ENCODE measurements at regions not wholly inside any gene's neighbourhood (a gene's known extent, or its start where the extent isn't known, plus 50 kb on each side); places are given as distances from the start of the nearest gene placed in this dataset.
"Not testable (repeated sequence)": the region's sequence is repeated elsewhere in the genome, so short reads cannot be mapped to it uniquely, and the experiment has no call there.

DNA sequence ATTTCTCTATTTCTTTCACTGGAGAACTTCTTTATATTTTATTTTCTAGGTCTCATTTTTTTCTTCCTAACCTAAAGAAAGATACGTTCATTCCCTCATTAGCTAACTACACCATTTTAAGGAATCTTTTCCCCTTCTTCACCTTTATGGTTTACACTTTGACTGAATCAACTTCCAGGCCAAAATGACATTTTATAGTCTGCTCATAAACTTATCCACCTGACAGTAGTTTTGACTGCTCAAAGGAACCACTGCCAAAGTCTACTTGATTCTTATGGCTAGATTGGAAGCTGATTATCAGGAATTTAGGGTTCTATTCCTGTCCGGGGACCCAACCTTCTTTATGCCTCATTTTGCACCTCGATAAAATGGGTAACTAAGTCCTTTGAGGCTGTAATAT is 73.0 kb upstream of the FOXP2 start:
- no peaks in the 10 kb centered on the region for H3K27me3 ChIP-seq (ENCODE audit: low read length)
- no peak overlapping the region for H3K27ac ChIP-seq (ENCODE audit: low read length)
- H3K9ac ChIP-seq (ENCODE audit: low read length): no peak overlapping the region
- no peaks in the 10 kb centered on the region for H3K36me3 ChIP-seq (ENCODE audit: insufficient read depth, low read length)
- H3K79me2 ChIP-seq (ENCODE audit: low read length): no peaks in the 10 kb centered on the region
- H4K20me1 ChIP-seq (ENCODE audit: insufficient read depth, low read depth, low read length): no peaks in the 10 kb centered on the region
- H3K9me3 ChIP-seq (ENCODE audit: low read length): peaks cover 22% of the 10 kb centered on the region
- no peaks in the 10 kb centered on the region for H3K4me1 ChIP-seq (ENCODE audit: low read length)
- no peak overlapping the region for H3K4me3 ChIP-seq (ENCODE audit: low read length)
- no peaks in the 10 kb centered on the region for H3K9me2 ChIP-seq (replicated peaks; ENCODE audit: insufficient read depth, low read length)
- no peak for DNase-seq
- no peak overlapping the region for H3K4me2 ChIP-seq (ENCODE audit: low read depth, low read length, poor library complexity, severe bottlenecking)
- H2AFZ ChIP-seq (ENCODE audit: low read length): no peak overlapping the region

DNA sequence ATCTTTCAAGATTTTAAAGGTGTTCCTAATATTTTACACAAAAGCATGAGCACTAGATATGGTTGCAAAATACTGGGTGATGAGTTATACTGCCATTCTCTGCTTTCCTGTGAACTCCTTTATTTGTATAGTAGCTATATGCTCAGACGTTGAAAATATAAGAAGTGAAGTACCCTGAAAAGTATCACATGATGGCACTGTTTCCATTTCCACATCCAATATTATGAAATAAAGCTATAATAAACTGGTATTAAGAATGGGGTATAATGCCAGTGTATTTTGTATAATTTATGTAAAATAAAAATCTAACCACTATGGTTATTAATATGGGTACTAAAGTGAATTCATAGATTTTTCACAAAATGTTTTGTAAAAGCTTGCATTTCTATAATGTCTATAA is 79.6 kb upstream of the FOXP2 start:
- H3K79me2 ChIP-seq (ENCODE audit: low read length): no peaks in the 10 kb centered on the region
- no peak overlapping the region for H3K9ac ChIP-seq (ENCODE audit: low read length)
- no peak for DNase-seq
- peaks cover 13% of the 10 kb centered on the region for H3K9me3 ChIP-seq (ENCODE audit: low read length)
- H3K4me2 ChIP-seq (ENCODE audit: low read depth, low read length, poor library complexity, severe bottlenecking): no peak overlapping the region
- H3K27ac ChIP-seq (ENCODE audit: low read length): no peak overlapping the region
- no peak overlapping the region for H3K4me3 ChIP-seq (ENCODE audit: low read length)
- no peak overlapping the region for H2AFZ ChIP-seq (ENCODE audit: low read length)
- H3K9me2 ChIP-seq (replicated peaks; ENCODE audit: insufficient read depth, low read length): no peaks in the 10 kb centered on the region
- no peaks in the 10 kb centered on the region for H4K20me1 ChIP-seq (ENCODE audit: insufficient read depth, low read depth, low read length)
- H3K27me3 ChIP-seq (ENCODE audit: low read length): no peaks in the 10 kb centered on the region
- no peaks in the 10 kb centered on the region for H3K36me3 ChIP-seq (ENCODE audit: insufficient read depth, low read length)
- H3K4me1 ChIP-seq (ENCODE audit: low read length): no peaks in the 10 kb centered on the region

DNA sequence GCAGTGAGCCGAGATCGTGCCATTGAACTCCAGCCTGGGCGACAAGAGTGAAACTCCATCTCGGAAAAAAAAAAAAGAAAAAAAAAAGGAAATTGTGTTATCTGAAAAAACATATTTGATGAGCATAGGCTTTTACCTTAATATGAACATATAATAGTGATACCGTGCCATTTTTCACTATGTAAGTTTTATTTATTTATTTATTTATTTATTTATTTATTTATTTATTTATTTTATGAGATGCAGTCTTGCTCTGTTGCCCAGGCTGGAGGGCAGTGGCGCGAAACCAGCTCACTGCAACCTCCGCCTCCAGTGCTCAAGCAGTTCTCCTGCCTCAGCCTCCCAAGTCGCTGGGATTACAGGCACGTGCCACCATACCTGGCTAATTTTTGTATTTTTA is 85.2 kb upstream of the FOXP2 start:
- H4K20me1 ChIP-seq (ENCODE audit: insufficient read depth, low read depth, low read length); H3K4me3 ChIP-seq (ENCODE audit: low read length); H3K4me2 ChIP-seq (ENCODE audit: low read depth, low read length, poor library complexity, severe bottlenecking); H2AFZ ChIP-seq (ENCODE audit: low read length); DNase-seq; H3K27ac ChIP-seq (ENCODE audit: low read length); H3K27me3 ChIP-seq (ENCODE audit: low read length); H3K36me3 ChIP-seq (ENCODE audit: insufficient read depth, low read length); H3K9ac ChIP-seq (ENCODE audit: low read length); H3K9me2 ChIP-seq (replicated peaks; ENCODE audit: insufficient read depth, low read length); H3K79me2 ChIP-seq (ENCODE audit: low read length); H3K4me1 ChIP-seq (ENCODE audit: low read length): not testable (repeated sequence)
- peaks cover 21% of the 10 kb centered on the region for H3K9me3 ChIP-seq (ENCODE audit: low read length)

DNA sequence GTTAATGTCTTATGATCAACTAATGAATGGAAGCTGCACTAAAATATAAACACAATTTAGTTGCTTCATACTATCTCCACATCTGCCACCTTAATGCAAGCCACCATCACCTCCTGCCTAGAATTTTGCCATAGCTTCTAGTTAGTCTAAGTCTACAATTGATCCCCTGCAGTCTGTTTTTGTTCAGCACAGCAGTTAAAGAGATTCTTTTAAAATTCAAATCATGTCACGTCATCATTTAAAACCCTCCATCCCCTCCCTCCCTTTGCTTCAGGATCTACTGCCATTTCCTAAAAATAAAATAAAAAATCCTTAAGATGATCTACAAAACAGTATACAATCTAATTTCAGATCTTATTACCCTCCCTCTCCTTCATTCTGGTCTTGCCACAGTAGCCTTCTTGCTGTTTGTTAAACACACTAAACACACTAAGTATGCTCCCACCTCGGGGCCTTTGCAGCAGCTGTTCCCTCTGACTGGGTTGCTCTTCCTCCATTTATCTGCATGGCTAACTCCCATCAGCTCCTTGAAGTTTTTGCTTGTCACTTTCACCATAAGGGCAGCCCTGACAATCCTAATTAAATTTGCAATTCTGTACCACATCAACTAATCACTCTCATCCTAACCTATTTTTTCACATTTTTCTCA is 97.0 kb upstream of the FOXP2 start:
- H4K20me1 ChIP-seq (ENCODE audit: insufficient read depth, low read depth, low read length): no peaks in the 10 kb centered on the region
- no peak overlapping the region for H3K9ac ChIP-seq (ENCODE audit: low read length)
- H3K4me1 ChIP-seq (ENCODE audit: low read length): no peaks in the 10 kb centered on the region
- H2AFZ ChIP-seq (ENCODE audit: low read length): no peak overlapping the region
- no peaks in the 10 kb centered on the region for H3K9me2 ChIP-seq (replicated peaks; ENCODE audit: insufficient read depth, low read length)
- no peak overlapping the region for H3K4me2 ChIP-seq (ENCODE audit: low read depth, low read length, poor library complexity, severe bottlenecking)
- no peaks in the 10 kb centered on the region for H3K27me3 ChIP-seq (ENCODE audit: low read length)
- no peak overlapping the region for H3K27ac ChIP-seq (ENCODE audit: low read length)
- no peak overlapping the region for H3K4me3 ChIP-seq (ENCODE audit: low read length)
- no peak for DNase-seq
- H3K79me2 ChIP-seq (ENCODE audit: low read length): no peaks in the 10 kb centered on the region
- H3K9me3 ChIP-seq (ENCODE audit: low read length): peaks cover 21% of the 10 kb centered on the region
- no peaks in the 10 kb centered on the region for H3K36me3 ChIP-seq (ENCODE audit: insufficient read depth, low read length)

DNA sequence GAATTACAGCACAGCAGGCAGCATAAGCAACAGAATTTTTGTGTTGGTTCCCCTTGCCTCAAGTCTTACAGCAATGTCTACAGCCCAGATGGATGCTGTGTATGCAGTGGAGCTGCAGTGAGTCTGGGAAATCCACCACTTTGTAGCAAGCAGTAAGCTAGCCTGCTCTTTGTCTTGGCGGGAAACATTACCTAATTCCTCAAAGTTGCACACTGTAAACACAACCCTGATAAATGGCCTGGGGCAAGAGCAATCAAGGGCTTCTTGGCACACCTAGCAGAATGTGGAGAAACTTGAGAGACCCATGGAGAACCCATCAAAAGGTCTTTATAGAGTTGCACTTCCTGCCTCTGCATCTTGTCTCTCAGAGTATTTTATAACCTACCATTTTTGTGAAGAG is 102.0 kb upstream of the FOXP2 start:
- Histone ChIP-seq H3K36me3 (ENCODE audit: insufficient read depth, low read length) (no peaks in the 10 kb centered on the region), H3K4me2 (ENCODE audit: low read depth, low read length, poor library complexity, severe bottlenecking) (no peak overlapping the region), H3K4me3 (ENCODE audit: low read length) (no peak overlapping the region)

DNA sequence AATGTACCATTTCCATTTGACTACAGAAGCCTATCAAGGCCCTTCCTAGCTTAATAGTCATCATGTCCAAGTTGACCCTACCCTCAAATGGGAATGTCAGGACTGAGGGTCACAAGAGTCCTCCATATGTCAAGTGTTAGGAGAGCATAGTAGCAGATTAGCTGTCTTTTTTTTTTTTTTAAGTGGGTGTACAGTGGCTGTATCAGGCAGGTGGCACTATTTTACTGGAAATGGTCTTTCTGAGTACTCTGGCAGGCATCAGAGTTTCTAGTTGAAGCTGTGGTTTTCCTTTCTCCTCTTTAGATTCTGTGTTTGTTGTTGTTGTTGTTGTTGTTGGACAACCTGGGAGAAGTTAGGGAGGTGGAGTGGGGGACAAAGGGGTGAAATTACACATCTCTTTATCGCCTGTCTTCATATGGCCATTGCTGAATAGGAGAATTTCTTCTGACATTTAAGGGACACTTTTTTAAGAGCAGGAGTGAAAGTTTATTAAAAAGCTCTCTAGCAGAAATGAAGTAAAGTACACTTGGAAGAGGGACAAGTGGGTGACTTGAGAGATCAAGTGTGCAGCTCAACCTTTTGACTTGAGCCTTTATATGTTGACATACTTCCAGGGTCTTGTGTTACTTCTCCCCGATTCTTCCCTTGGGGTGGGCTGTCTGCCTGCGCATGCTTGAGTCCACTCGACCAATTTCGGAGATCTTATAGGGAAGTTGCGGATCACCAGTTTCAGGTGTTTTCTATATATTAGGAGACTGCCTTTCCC is 104.1 kb upstream of the FOXP2 start:
- Histone ChIP-seq H2AFZ (ENCODE audit: low read length) (no peak overlapping the region), H3K4me1 (ENCODE audit: low read length) (no peaks in the 10 kb centered on the region), H3K27me3 (ENCODE audit: low read length) (no peaks in the 10 kb centered on the region), H4K20me1 (ENCODE audit: insufficient read depth, low read depth, low read length) (no peaks in the 10 kb centered on the region), H3K79me2 (ENCODE audit: low read length) (no peaks in the 10 kb centered on the region), H3K36me3 (ENCODE audit: insufficient read depth, low read length) (no peaks in the 10 kb centered on the region), H3K9ac (ENCODE audit: low read length) (no peak overlapping the region), H3K27ac (ENCODE audit: low read length) (no peak overlapping the region), H3K4me3 (ENCODE audit: low read length) (no peak overlapping the region), H3K9me2 (replicated peaks; ENCODE audit: insufficient read depth, low read length) (no peaks in the 10 kb centered on the region), H3K4me2 (ENCODE audit: low read depth, low read length, poor library complexity, severe bottlenecking) (no peak overlapping the region), H3K9me3 (ENCODE audit: low read length) (peaks cover 11% of the 10 kb centered on the region)
- no peak for DNase-seq

More for the DNA sequence above, 102.0 kb upstream of the FOXP2 start:
- DNase-seq: no peak
- no peaks in the 10 kb centered on the region for H4K20me1 ChIP-seq (ENCODE audit: insufficient read depth, low read depth, low read length)
- H3K79me2 ChIP-seq (ENCODE audit: low read length): no peaks in the 10 kb centered on the region
- H2AFZ ChIP-seq (ENCODE audit: low read length): no peak overlapping the region
- H3K9me2 ChIP-seq (replicated peaks; ENCODE audit: insufficient read depth, low read length): no peaks in the 10 kb centered on the region
- H3K27me3 ChIP-seq (ENCODE audit: low read length): no peaks in the 10 kb centered on the region
- no peak overlapping the region for H3K27ac ChIP-seq (ENCODE audit: low read length)
- peaks cover 12% of the 10 kb centered on the region for H3K9me3 ChIP-seq (ENCODE audit: low read length)
- H3K4me1 ChIP-seq (ENCODE audit: low read length): no peaks in the 10 kb centered on the region
- H3K9ac ChIP-seq (ENCODE audit: low read length): no peak overlapping the region

DNA sequence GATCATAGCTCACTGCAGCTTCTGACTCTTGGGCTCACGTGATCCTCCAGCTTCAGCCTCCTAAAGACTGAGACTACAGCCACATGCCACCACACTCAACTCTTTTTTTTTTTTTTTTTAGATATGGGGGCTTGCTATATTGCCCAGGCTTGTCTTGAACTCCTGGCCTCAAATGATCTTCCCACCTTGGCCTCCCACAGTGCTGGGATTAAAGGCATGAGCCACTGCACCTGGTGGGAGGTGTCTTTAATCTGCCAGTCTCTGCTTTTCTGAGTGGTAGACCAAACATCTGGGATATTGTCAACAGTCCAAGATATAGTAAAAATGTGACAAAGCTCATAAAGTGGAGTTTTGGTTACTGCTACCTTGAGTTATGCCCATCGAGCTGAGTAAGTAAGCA is 104.9 kb upstream of the FOXP2 start:
- no peaks in the 10 kb centered on the region for H3K4me1 ChIP-seq (ENCODE audit: low read length)
- no peak overlapping the region for H3K4me2 ChIP-seq (ENCODE audit: low read depth, low read length, poor library complexity, severe bottlenecking)
- H4K20me1 ChIP-seq (ENCODE audit: insufficient read depth, low read depth, low read length): no peaks in the 10 kb centered on the region
- peaks cover 7% of the 10 kb centered on the region for H3K9me3 ChIP-seq (ENCODE audit: low read length)
- no peak for DNase-seq
- H2AFZ ChIP-seq (ENCODE audit: low read length): no peak overlapping the region
- no peak overlapping the region for H3K27ac ChIP-seq (ENCODE audit: low read length)
- no peak overlapping the region for H3K9ac ChIP-seq (ENCODE audit: low read length)
- H3K36me3 ChIP-seq (ENCODE audit: insufficient read depth, low read length): no peaks in the 10 kb centered on the region
- H3K79me2 ChIP-seq (ENCODE audit: low read length): no peaks in the 10 kb centered on the region
- H3K27me3 ChIP-seq (ENCODE audit: low read length): no peaks in the 10 kb centered on the region
- H3K9me2 ChIP-seq (replicated peaks; ENCODE audit: insufficient read depth, low read length): no peaks in the 10 kb centered on the region
- no peak overlapping the region for H3K4me3 ChIP-seq (ENCODE audit: low read length)

DNA sequence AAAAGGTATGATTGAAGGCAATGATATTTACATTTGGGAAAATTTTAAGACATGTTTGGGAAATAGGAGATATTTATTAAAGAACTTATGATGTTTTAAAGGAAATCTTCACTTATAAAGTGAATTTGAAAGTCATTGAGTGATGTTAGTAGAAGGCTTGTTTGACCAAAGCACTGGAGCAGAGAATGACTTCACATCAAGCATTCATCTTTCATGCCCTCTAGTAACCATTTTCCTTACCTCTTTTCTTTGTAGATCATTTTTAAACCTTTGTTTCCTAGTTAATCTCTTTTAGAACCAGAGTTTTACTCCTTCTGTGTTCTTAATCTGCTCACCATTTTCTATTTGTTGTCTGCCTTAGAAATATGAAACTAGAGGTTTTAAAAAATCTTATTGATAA is 111.3 kb upstream of the FOXP2 start:
- no peaks in the 10 kb centered on the region for H4K20me1 ChIP-seq (ENCODE audit: insufficient read depth, low read depth, low read length)
- no peaks in the 10 kb centered on the region for H3K27me3 ChIP-seq (ENCODE audit: low read length)
- no peak overlapping the region for H3K27ac ChIP-seq (ENCODE audit: low read length)
- H3K9ac ChIP-seq (ENCODE audit: low read length): no peak overlapping the region
- no peaks in the 10 kb centered on the region for H3K36me3 ChIP-seq (ENCODE audit: insufficient read depth, low read length)
- no peaks in the 10 kb centered on the region for H3K9me2 ChIP-seq (replicated peaks; ENCODE audit: insufficient read depth, low read length)
- no peaks in the 10 kb centered on the region for H3K4me1 ChIP-seq (ENCODE audit: low read length)
- H3K4me2 ChIP-seq (ENCODE audit: low read depth, low read length, poor library complexity, severe bottlenecking): no peak overlapping the region
- no peak overlapping the region for H2AFZ ChIP-seq (ENCODE audit: low read length)
- no peak overlapping the region for H3K4me3 ChIP-seq (ENCODE audit: low read length)
- no peak for DNase-seq
- H3K9me3 ChIP-seq (ENCODE audit: low read length): peaks cover 9% of the 10 kb centered on the region
- no peaks in the 10 kb centered on the region for H3K79me2 ChIP-seq (ENCODE audit: low read length)
